ENCODE measurements at regions not wholly inside any gene's neighbourhood (a gene's known extent, or its start where the extent isn't known, plus 50 kb on each side); places are given as distances from the start of the nearest gene placed in this dataset.

DNA sequence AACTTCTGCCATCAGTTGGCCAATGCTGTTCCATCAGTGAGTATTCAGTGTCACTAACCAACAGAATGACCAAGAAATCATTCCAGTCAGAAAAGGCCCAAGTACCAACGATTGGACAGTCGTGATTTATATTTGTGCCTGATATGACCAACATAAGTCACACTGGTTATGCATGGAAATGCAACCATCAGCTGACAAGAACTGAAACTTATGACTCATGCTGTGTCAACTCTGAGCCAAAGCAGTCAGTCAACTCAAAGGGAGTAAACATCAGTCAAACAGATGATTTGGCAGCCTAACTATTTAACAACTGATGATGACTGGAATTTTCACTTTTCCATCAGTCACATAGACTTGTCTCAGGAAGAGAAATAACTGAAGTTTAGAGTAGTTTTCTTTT is 142.4 kb downstream of the ANXA2 start:
- Histone ChIP-seq H3K4me3 (ENCODE audit: low read length) (no peak overlapping the region), H3K27ac (ENCODE audit: low read length) (peak overlapping the region; percentile 37; the same call in 1 of the 2 replicates), H3K79me2 (ENCODE audit: low read length) (no peaks in the 10 kb centered on the region), H2AFZ (ENCODE audit: low read length) (no peak overlapping the region; the same call in 1 of the 2 replicates), H4K20me1 (ENCODE audit: insufficient read depth, low read length) (no peaks in the 10 kb centered on the region), H3K4me2 (ENCODE audit: low read depth, low read length) (peak overlapping the region; percentile 34; the same call in 1 of the 2 replicates), H3K4me1 (ENCODE audit: low read length) (peaks cover 17% of the 10 kb centered on the region), H3F3A (ENCODE audit: insufficient read depth, low read length) (0 out of 2 replicates have a peak, but pooled peaks cover 7% of the 10 kb centered on the region), H3K9me2 (replicated peaks; ENCODE audit: insufficient read depth, low read length) (no peaks in the 10 kb centered on the region), H3K9me3 (replicated peaks; ENCODE audit: insufficient read depth, low read length) (no peaks in the 10 kb centered on the region), H3K27me3 (replicated peaks; ENCODE audit: insufficient read depth, low read length) (no peaks in the 10 kb centered on the region), H3K36me3 (replicated peaks; ENCODE audit: insufficient read depth, low read length) (no peaks in the 10 kb centered on the region), H3K9ac (ENCODE audit: low read length) (no peak overlapping the region; the same call in 1 of the 2 replicates)
- peak; percentile 87 for DNase-seq
- no peak for TF ChIP-seq EZH2 (optimal IDR thresholded peaks at IDR 0.05; ENCODE audit: low read depth, low read length)
- no peak for TF ChIP-seq CTCF (IDR thresholded peaks at IDR 0.05; ENCODE audit: low read length)

- Histone ChIP-seq H3K9me2 (replicated peaks; ENCODE audit: insufficient read depth, low read length) (no peaks in the 10 kb centered on the region), H4K20me1 (ENCODE audit: insufficient read depth, low read length) (no peaks in the 10 kb centered on the region), H3K4me3 (ENCODE audit: low read length) (no peak overlapping the region), H3K9me3 (replicated peaks; ENCODE audit: insufficient read depth, low read length) (no peaks in the 10 kb centered on the region), H3K79me2 (ENCODE audit: low read length) (no peaks in the 10 kb centered on the region), H3K4me1 (ENCODE audit: low read length) (peaks cover 17% of the 10 kb centered on the region), H3K27ac (ENCODE audit: low read length) (no peak overlapping the region), H3F3A (ENCODE audit: insufficient read depth, low read length) (0 out of 2 replicates have a peak, but pooled peaks cover 7% of the 10 kb centered on the region), H3K27me3 (replicated peaks; ENCODE audit: insufficient read depth, low read length) (no peaks in the 10 kb centered on the region), H3K36me3 (replicated peaks; ENCODE audit: insufficient read depth, low read length) (no peaks in the 10 kb centered on the region), H2AFZ (ENCODE audit: low read length) (no peak overlapping the region), H3K4me2 (ENCODE audit: low read depth, low read length) (no peak overlapping the region), H3K9ac (ENCODE audit: low read length) (no peak overlapping the region)
- no peak for TF ChIP-seq EZH2phosphoT487 (IDR thresholded peaks at IDR 0.05; ENCODE audit: low read length)
- no peak for TF ChIP-seq EZH2 (optimal IDR thresholded peaks at IDR 0.05; ENCODE audit: low read depth, low read length)
- no peak for TF ChIP-seq CTCF (IDR thresholded peaks at IDR 0.05; ENCODE audit: low read length)
- no peak for DNase-seq
Observed at GRCh38 chr15:60257591-60258159, 140.1 kb downstream of the ANXA2 start.

- H4K20me1 ChIP-seq (ENCODE audit: insufficient read depth, low read length): no peaks in the 10 kb centered on the region
- H3K79me2 ChIP-seq (ENCODE audit: low read length): no peaks in the 10 kb centered on the region
- peaks cover 15% of the 10 kb centered on the region for H3K4me1 ChIP-seq (ENCODE audit: low read length)
- H3K9me2 ChIP-seq (replicated peaks; ENCODE audit: insufficient read depth, low read length): no peaks in the 10 kb centered on the region
- H2AFZ ChIP-seq (ENCODE audit: low read length): no peak overlapping the region
- H3K9ac ChIP-seq (ENCODE audit: low read length): no peak overlapping the region
- no peaks in the 10 kb centered on the region for H3K27me3 ChIP-seq (replicated peaks; ENCODE audit: insufficient read depth, low read length)
- no peak for TF ChIP-seq EZH2 (optimal IDR thresholded peaks at IDR 0.05; ENCODE audit: low read depth, low read length)
- TF ChIP-seq EZH2phosphoT487 (IDR thresholded peaks at IDR 0.05; ENCODE audit: low read length): no peak
- no peak for TF ChIP-seq CTCF (IDR thresholded peaks at IDR 0.05; ENCODE audit: low read length)
- H3F3A ChIP-seq (ENCODE audit: insufficient read depth, low read length): 0 out of 2 replicates have a peak, but pooled peaks cover 7% of the 10 kb centered on the region
- H3K4me3 ChIP-seq (ENCODE audit: low read length): no peak overlapping the region
- DNase-seq: no peak
- H3K9me3 ChIP-seq (replicated peaks; ENCODE audit: insufficient read depth, low read length): no peaks in the 10 kb centered on the region
- H3K4me2 ChIP-seq (ENCODE audit: low read depth, low read length): no peak overlapping the region
- H3K27ac ChIP-seq (ENCODE audit: low read length): no peak overlapping the region
- H3K36me3 ChIP-seq (replicated peaks; ENCODE audit: insufficient read depth, low read length): no peaks in the 10 kb centered on the region
Observed at GRCh38 chr15:60259469-60259868, 138.3 kb downstream of the ANXA2 start.

Measured in MM.1S (cell line).